Panc1 (cell line): ENCODE measurements at regions not wholly inside any gene's neighbourhood (a gene's known extent, or its start where the extent isn't known, plus 50 kb on each side); places are given as distances from the start of the nearest gene placed in this dataset.

Experiments used
- ATAC-seq: fragments of 200-7000 bp; cut with Tn5 transposase; 2 replicates; pipeline ENCODE4 v1.9.1; 2020; ENCODE audit warnings: mild to moderate bottlenecking, moderate library complexity
- BruUV-seq: library from RNA; stranded (reverse); fragments of 400-500 nt; replicated peaks from 2 replicates; lab custom pipeline; 2021; lab: Mats Ljungman, UMichigan
- CTCF ChIA-PET: fragments of 300-600 bp; sonication (Branson Sonifier 250); formaldehyde crosslinking; loops from one replicate; lab custom pipeline; 2022; ENCODE audit warnings: antibody characterized with exemption; lab: Charles Lee
- POLR2A ChIA-PET: fragments of 300-600 bp; sonication (Branson Sonifier 250); formaldehyde crosslinking; loops from one replicate; lab custom pipeline; 2022; ENCODE audit warnings: antibody characterized with exemption; lab: Charles Lee
- DNase-seq: peaks from one replicate; pipeline ENCODE4 v3.0.0-alpha.2; 2010; ENCODE audit warnings: low read depth, low spot score
- H3K27ac ChIP-seq: 2 replicates; pipeline ENCODE4 v1.5.1; 2011; ENCODE audit warnings: mild to moderate bottlenecking, low read length, inconsistent platforms
- H3K27me3 ChIP-seq: fragments of 200-500 bp; sonication (Bioruptor generic); 2 replicates; pipeline ENCODE4 v1.6.0; 2014; ENCODE audit warnings: low read length, inconsistent platforms; ENCODE audit not compliant: control insufficient read depth, insufficient read depth
- H3K36me3 ChIP-seq: fragments of 200-500 bp; sonication (Bioruptor generic); 2 replicates; pipeline ENCODE4 v1.5.1; 2014; ENCODE audit warnings: inconsistent platforms, mild to moderate bottlenecking, low read length, moderate library complexity; ENCODE audit not compliant: control insufficient read depth, insufficient read depth
- H3K4me1 ChIP-seq: 2 replicates; pipeline ENCODE4 v1.5.1; 2011; ENCODE audit warnings: inconsistent platforms, mild to moderate bottlenecking, low read length, moderate library complexity; ENCODE audit not compliant: control insufficient read depth, insufficient read depth
- H3K4me3 ChIP-seq, 2 experiments: 2 replicates each; pipeline ENCODE4 v1.5.1; 2011 to 2012; ENCODE audit warnings: low read depth in 2 of 2, low read length in 2 of 2, mild to moderate bottlenecking in 2 of 2, inconsistent platforms in 1 of 2, moderate library complexity in 1 of 2
- H3K9me3 ChIP-seq: fragments of 200-500 bp; sonication (Bioruptor generic); 2 replicates; pipeline ENCODE4 v1.5.1; 2014; ENCODE audit warnings: low read depth, mild to moderate bottlenecking, inconsistent platforms, low read length, moderate library complexity; ENCODE audit not compliant: control insufficient read depth, insufficient read depth
- CTCF ChIP-seq: fragments of 450-650 bp; IDR thresholded peaks from 2 replicates; pipeline ENCODE4 v1.5.1; 2017; ENCODE audit warnings: mild to moderate bottlenecking
- POLR2AphosphoS5 ChIP-seq: IDR thresholded peaks from 2 replicates; pipeline ENCODE4 v1.6.1; 2012; ENCODE audit warnings: mild to moderate bottlenecking, low read depth, low read length, moderate library complexity
- SIN3A ChIP-seq: IDR thresholded peaks from 2 replicates; pipeline ENCODE4 v1.6.1; 2012; ENCODE audit warnings: low read depth, mild to moderate bottlenecking, low read length, moderate library complexity, borderline replicate concordance; ENCODE audit not compliant: insufficient read depth
- TCF7L2 ChIP-seq: IDR thresholded peaks from 2 replicates; pipeline ENCODE4 v1.6.1; 2011; ENCODE audit warnings: mild to moderate bottlenecking, low read depth, low read length, inconsistent platforms
- in situ Hi-C: cut with HindIII; loops from 2 replicates; pipeline ENCODE4 v1.10.0; 2016; ENCODE audit warnings: low sequenced_read_pairs, low pct_unique_long_range_greater_than_20kb
- intact Hi-C: fragments of 100-400 bp; cut with micrococcal nuclease; formaldehyde crosslinking; loops from one replicate; pipeline ENCODE4 v1.10.0; 2022; ENCODE audit not compliant: unreplicated experiment
- TF ChIP-seq, protein P1 (sequence below), 2 experiments: IDR thresholded peaks; 2 replicates each; pipeline ENCODE4 v1.6.1; 2011 to 2012; ENCODE audit warnings: low read depth in 2 of 2, control low read depth in 1 of 2, low read length in 1 of 2, mild to moderate bottlenecking in 1 of 2, moderate library complexity in 1 of 2; ENCODE audit not compliant: insufficient read depth in 1 of 2

DNA sequence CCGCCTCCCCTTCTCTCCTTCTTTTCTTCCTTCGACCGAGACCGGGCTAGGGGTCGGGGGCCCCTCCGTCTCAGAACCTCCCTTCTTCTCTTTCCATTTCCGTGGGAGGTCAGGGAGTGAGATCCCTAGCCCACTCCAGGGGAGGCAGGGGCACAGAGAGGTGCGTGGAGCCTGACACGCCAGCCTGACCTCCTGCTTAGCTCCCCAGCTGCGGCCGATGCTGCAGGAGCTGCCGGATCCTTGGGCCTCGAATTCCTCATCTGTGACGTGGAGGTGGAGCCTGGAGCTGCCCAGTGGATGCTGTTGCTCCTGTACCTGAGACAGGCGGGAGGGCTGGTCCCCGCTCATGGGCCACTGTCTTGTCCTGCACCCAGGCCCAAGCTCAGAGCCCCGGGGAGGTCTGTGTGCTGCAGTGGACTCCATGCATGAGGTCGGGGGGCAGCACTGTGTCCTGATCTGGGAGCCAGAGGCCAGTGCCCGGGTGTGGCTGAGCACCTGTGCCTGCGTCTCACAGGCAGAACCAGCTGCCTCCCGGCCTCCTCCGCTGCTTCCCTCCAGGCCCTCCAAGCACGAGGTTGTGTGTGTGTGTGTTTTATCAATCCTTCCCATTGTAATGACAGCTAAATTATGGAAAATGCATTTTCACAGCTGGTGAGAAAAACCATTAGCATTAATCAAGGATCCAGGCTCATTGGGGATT, 55.3 kb upstream of the TTC34 start:
- in situ Hi-C loops: no loop called here

GRCh38 chr1:2857521-2857920, 56.0 kb upstream of the TTC34 start:
- CTCF ChIA-PET: no interaction called here
- in situ Hi-C loops (no loop called here), intact Hi-C loops (no loop called here)
- Histone ChIP-seq H3K27ac (no peak overlapping the region), H3K27me3 (peaks cover 5% of the 10 kb centered on the region), H3K9me3 (no peaks in the 10 kb centered on the region), H3K4me1 (no peaks in the 10 kb centered on the region), H3K4me3 (no peak overlapping the region), H3K36me3 (no peaks in the 10 kb centered on the region)
- no TSS peak for BruUV-seq
- POLR2A ChIA-PET: no interaction called here
- TF ChIP-seq CTCF: no peak
- TF ChIP-seq TCF7L2: no peak
- no peak for TF ChIP-seq POLR2AphosphoS5
- TF ChIP-seq, protein P1, sequence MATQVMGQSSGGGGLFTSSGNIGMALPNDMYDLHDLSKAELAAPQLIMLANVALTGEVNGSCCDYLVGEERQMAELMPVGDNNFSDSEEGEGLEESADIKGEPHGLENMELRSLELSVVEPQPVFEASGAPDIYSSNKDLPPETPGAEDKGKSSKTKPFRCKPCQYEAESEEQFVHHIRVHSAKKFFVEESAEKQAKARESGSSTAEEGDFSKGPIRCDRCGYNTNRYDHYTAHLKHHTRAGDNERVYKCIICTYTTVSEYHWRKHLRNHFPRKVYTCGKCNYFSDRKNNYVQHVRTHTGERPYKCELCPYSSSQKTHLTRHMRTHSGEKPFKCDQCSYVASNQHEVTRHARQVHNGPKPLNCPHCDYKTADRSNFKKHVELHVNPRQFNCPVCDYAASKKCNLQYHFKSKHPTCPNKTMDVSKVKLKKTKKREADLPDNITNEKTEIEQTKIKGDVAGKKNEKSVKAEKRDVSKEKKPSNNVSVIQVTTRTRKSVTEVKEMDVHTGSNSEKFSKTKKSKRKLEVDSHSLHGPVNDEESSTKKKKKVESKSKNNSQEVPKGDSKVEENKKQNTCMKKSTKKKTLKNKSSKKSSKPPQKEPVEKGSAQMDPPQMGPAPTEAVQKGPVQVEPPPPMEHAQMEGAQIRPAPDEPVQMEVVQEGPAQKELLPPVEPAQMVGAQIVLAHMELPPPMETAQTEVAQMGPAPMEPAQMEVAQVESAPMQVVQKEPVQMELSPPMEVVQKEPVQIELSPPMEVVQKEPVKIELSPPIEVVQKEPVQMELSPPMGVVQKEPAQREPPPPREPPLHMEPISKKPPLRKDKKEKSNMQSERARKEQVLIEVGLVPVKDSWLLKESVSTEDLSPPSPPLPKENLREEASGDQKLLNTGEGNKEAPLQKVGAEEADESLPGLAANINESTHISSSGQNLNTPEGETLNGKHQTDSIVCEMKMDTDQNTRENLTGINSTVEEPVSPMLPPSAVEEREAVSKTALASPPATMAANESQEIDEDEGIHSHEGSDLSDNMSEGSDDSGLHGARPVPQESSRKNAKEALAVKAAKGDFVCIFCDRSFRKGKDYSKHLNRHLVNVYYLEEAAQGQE (IDR thresholded peaks at IDR 0.05; ENCODE audit: insufficient read depth in 1 of 2, low read depth in 2 of 2, low read length in 1 of 2): no peak
- TF ChIP-seq SIN3A: no peak
- DNase-seq: no peak
- ATAC-seq: no peak

More for the DNA sequence above, 55.3 kb upstream of the TTC34 start:
- POLR2A ChIA-PET: no interaction called here
- no peak for DNase-seq
- no peaks in the 10 kb centered on the region for H3K36me3 ChIP-seq
- no peaks in the 10 kb centered on the region for H3K9me3 ChIP-seq
- H3K4me3 ChIP-seq: no peak overlapping the region
- no TSS peak for BruUV-seq
- TF ChIP-seq, protein P1 (IDR thresholded peaks at IDR 0.05; ENCODE audit: insufficient read depth in 1 of 2, low read depth in 2 of 2, low read length in 1 of 2): no peak
- no peak for TF ChIP-seq SIN3A
- no peak for TF ChIP-seq CTCF
- TF ChIP-seq POLR2AphosphoS5: no peak
- no peak for TF ChIP-seq TCF7L2
- H3K27ac ChIP-seq: no peak overlapping the region
- ATAC-seq: no peak
- intact Hi-C loops: no loop called here
- CTCF ChIA-PET: no interaction called here
- peaks cover 5% of the 10 kb centered on the region for H3K27me3 ChIP-seq
- no peaks in the 10 kb centered on the region for H3K4me1 ChIP-seq
